HepG2 (cell line): ENCODE measurements at regions not wholly inside any gene's neighbourhood (a gene's known extent, or its start where the extent isn't known, plus 50 kb on each side); places are given as distances from the start of the nearest gene placed in this dataset.

Source experiments
- ATAC-seq: fragments of 200-7000 bp; cut with Tn5 transposase; 3 replicates; pipeline ENCODE4 v1.9.1; 2020; ENCODE audit warnings: mild to moderate bottlenecking, moderate library complexity
- BruUV-seq: library from RNA; stranded (reverse); fragments of 400-500 nt; replicated peaks from 2 replicates; lab custom pipeline; 2021; lab: Mats Ljungman, UMichigan
- CTCF ChIA-PET: fragments of 300-600 bp; formaldehyde crosslinking; extraction: SDS; loops from one replicate; lab custom pipeline; 2021; ENCODE audit warnings: low total read pairs, inconsistent platforms, low intra/inter-chr PET ratio; lab: Yijun Ruan, JAX
- POLR2A ChIA-PET: fragments of 350-600 bp; sonication (Branson Sonifier 250); formaldehyde crosslinking; loops from one replicate; lab custom pipeline; 2020; ENCODE audit warnings: antibody characterized with exemption, inconsistent platforms; lab: Yijun Ruan, JAX
- DNase-seq: peaks from one replicate; pipeline ENCODE4 v3.0.0-alpha.2; 2015; ENCODE audit warnings: low spot score
- FAIRE-seq: peaks from 3 replicates; lab custom pipeline; 2011; peaks lifted over from hg19 to GRCh38; lab: Jason Lieb, UNC
- H2AFZ ChIP-seq: one replicate; pipeline ENCODE4 v1.6.1; 2011; ENCODE audit warnings: low read length, inconsistent platforms
- H3K27ac ChIP-seq: fragments of 300-600 bp; 3 replicates; pipeline ENCODE4 v1.8.0; 2011; ENCODE audit warnings: mixed run types, mild to moderate bottlenecking, mixed read lengths, low read length, inconsistent platforms; ENCODE audit not compliant: insufficient read depth; ENCODE audit errors: extremely low read length
- H3K27me3 ChIP-seq, 2 experiments: fragments of 200-600 bp in 1 of 2; 2 replicates in 1 of 2; 3 replicates in 1 of 2; pipeline versions ENCODE4 v1.6.0 to v1.8.0; 2011; ENCODE audit warnings: low read length in 2 of 2, mild to moderate bottlenecking in 2 of 2, moderate library complexity in 2 of 2, inconsistent platforms in 1 of 2; ENCODE audit not compliant: insufficient read depth in 2 of 2, control insufficient read depth in 1 of 2
- H3K36me3 ChIP-seq, 2 experiments: fragments of 200-600 bp in 1 of 2; replicated peaks in 1 of 2; 2 replicates in 1 of 2; 3 replicates in 1 of 2; pipeline versions ENCODE4 v1.5.1 to v1.8.0; 2011; ENCODE audit warnings: low read length in 2 of 2, inconsistent platforms in 1 of 2; ENCODE audit not compliant: insufficient read depth in 2 of 2, control insufficient read depth in 1 of 2
- H3K4me1 ChIP-seq: 2 replicates; pipeline ENCODE4 v1.5.1; 2012; ENCODE audit warnings: low read length, inconsistent platforms; ENCODE audit not compliant: insufficient read depth
- H3K4me2 ChIP-seq: 2 replicates; pipeline ENCODE4 v1.6.0; 2011; ENCODE audit warnings: low read depth, low read length, inconsistent platforms
- H3K4me3 ChIP-seq, 3 experiments: fragments of 200-600 bp in 1 of 3; sonication (generic), shearing (Covaris generic) in 1 of 3; replicated peaks in 1 of 3; 2 replicates each; pipeline ENCODE4 v1.5.1; 2011 to 2016; ENCODE audit warnings: low read length in 3 of 3, inconsistent platforms in 2 of 3, low read depth in 2 of 3, mild to moderate bottlenecking in 2 of 3, control low read depth in 1 of 3, mixed read lengths in 1 of 3; ENCODE audit not compliant: insufficient read depth in 1 of 3
- H3K79me2 ChIP-seq: one replicate; pipeline ENCODE4 v1.6.1; 2011; ENCODE audit warnings: low read length, inconsistent platforms; ENCODE audit not compliant: insufficient read depth
- H3K9ac ChIP-seq: 2 replicates; pipeline ENCODE4 v1.6.0; 2011; ENCODE audit warnings: mild to moderate bottlenecking, low read depth, low read length, inconsistent platforms; ENCODE audit not compliant: insufficient read depth
- H3K9me3 ChIP-seq: 2 replicates; pipeline ENCODE4 v1.5.1; 2012; ENCODE audit warnings: mild to moderate bottlenecking, low read length
- H4K20me1 ChIP-seq: 2 replicates; pipeline ENCODE4 v1.6.0; 2011; ENCODE audit warnings: inconsistent platforms, mild to moderate bottlenecking, low read length, moderate library complexity; ENCODE audit not compliant: insufficient read depth
- ARNT2 ChIP-seq: sonication (generic); formaldehyde crosslinking; IDR thresholded peaks from 2 replicates; pipeline ENCODE4 v1.8.0; 2022; ENCODE audit warnings: mild to moderate bottlenecking, low read depth, missing genetic modification reagents, moderate library complexity
- ATM ChIP-seq: fragments of 450-650 bp; IDR thresholded peaks from 2 replicates; pipeline ENCODE4 v1.7.1; 2017; ENCODE audit warnings: mild to moderate bottlenecking, borderline replicate concordance
- GPN1 ChIP-seq: sonication (generic); formaldehyde crosslinking; IDR thresholded peaks from 2 replicates; pipeline ENCODE4 v1.5.1; 2020; ENCODE audit warnings: missing genetic modification reagents, borderline replicate concordance
- HOXA9 ChIP-seq: sonication (generic); formaldehyde crosslinking; IDR thresholded peaks from 2 replicates; pipeline ENCODE4 v1.8.1; 2022; ENCODE audit warnings: missing genetic modification reagents, mild to moderate bottlenecking, moderate library complexity, borderline replicate concordance
- KAT8 ChIP-seq: IDR thresholded peaks from 2 replicates; pipeline ENCODE4 v1.6.1; 2016; ENCODE audit warnings: missing genetic modification reagents, missing compliant biosample characterization
- KDM6A ChIP-seq: IDR thresholded peaks from 2 replicates; pipeline ENCODE4 v1.6.1; 2016; ENCODE audit warnings: low read depth
- KLF9 ChIP-seq: IDR thresholded peaks from 2 replicates; pipeline ENCODE4 v1.6.1; 2016; ENCODE audit warnings: low read depth
- SAP130 ChIP-seq: IDR thresholded peaks from 2 replicates; pipeline ENCODE4 v1.6.1; 2016; ENCODE audit warnings: low read depth
- SMYD3 ChIP-seq: sonication (generic); formaldehyde crosslinking; IDR thresholded peaks from 2 replicates; pipeline ENCODE4 v1.8.1; 2023; ENCODE audit warnings: mild to moderate bottlenecking, missing genetic modification reagents
- ZMYM2 ChIP-seq: sonication (generic); formaldehyde crosslinking; IDR thresholded peaks from 2 replicates; pipeline ENCODE4 v1.8.0; 2022; ENCODE audit warnings: mild to moderate bottlenecking, missing genetic modification reagents
- ZNF546 ChIP-seq: sonication (generic); formaldehyde crosslinking; conservative IDR thresholded peaks from 2 replicates; pipeline ENCODE4 v1.8.1; 2023; ENCODE audit warnings: mild to moderate bottlenecking, missing genetic modification reagents
- ZNF672 ChIP-seq: sonication (generic); formaldehyde crosslinking; IDR thresholded peaks from 2 replicates; pipeline ENCODE4 v1.8.1; 2022; ENCODE audit warnings: missing genetic modification reagents
- ZXDC ChIP-seq: sonication (generic); formaldehyde crosslinking; IDR thresholded peaks from 2 replicates; pipeline ENCODE4 v1.5.0; 2020; ENCODE audit warnings: mild to moderate bottlenecking, missing genetic modification reagents
- WGBS: methylation state at CpG from one replicate; pipeline ENCODE4 v1.1.6; 2017; ENCODE audit warnings: low lambda C conversion rate; 5-methylcytosine and 5-hydroxymethylcytosine counted together
- in situ Hi-C: cut with HindIII; loops from 2 replicates; pipeline ENCODE4 v1.10.0; 2017; ENCODE audit warnings: low pct_unique_long_range_greater_than_20kb; ENCODE audit not compliant: extremely low pct_ligation_motif_present
- intact Hi-C: fragments of 100-400 bp; cut with micrococcal nuclease; formaldehyde crosslinking; loops from one replicate; pipeline ENCODE4 v1.10.0; 2022; ENCODE audit not compliant: unreplicated experiment

DNA sequence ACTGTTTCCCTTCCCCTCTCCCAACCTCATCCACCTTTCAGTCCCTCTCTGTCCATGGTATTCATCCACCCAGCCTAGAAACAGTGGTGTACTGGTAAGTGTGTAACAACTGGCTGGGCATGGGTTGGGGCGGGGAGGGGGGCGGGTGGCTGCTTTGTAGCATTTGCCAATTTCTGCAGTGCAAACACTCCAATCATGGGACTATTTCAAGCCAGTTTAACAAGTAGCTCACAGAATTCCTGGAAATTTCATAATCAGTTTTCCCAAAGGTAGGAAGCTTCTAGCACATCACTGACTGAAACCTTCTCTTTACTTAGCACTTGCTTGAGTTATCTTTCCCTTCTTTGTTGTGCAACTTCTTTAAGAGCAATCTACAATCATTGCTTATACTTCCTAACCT lies 100.8 kb upstream of the WASF3 start:
- intact Hi-C loops: no loop called here
- Histone ChIP-seq H3K36me3 (no peaks in the 10 kb centered on the region), H3K79me2 (no peaks in the 10 kb centered on the region), H3K27ac (no peak overlapping the region), H3K4me1 (no peaks in the 10 kb centered on the region), H3K9me3 (no peaks in the 10 kb centered on the region), H3K4me3 (no peak overlapping the region), H3K27me3 (no peaks in the 10 kb centered on the region), H3K9ac (no peak overlapping the region), H3K4me2 (no peak overlapping the region), H2AFZ (no peak overlapping the region), H4K20me1 (no peaks in the 10 kb centered on the region)
- 0% methylated on average over 2 of the region's 2 CpGs for WGBS
- no peak for FAIRE-seq
- ChIA-PET POLR2A (no interaction called here), CTCF (no interaction called here)
- DNase-seq: no peak
- no peak for ATAC-seq
- in situ Hi-C loops: no loop called here
- BruUV-seq: no TSS peak
- TF ChIP-seq HOXA9 (no peak), ATM (no peak), KDM6A (CRISPR knock-in tag) (no peak), KAT8 (no peak), KLF9 (CRISPR knock-in tag) (no peak), ARNT2 (CRISPR knock-in tag) (no peak), SAP130 (CRISPR knock-in tag) (no peak), GPN1 (CRISPR knock-in tag) (no peak), ZNF546 (CRISPR knock-in tag) (no peak), ZNF672 (no peak), ZMYM2 (no peak), SMYD3 (no peak), ZXDC (CRISPR knock-in tag) (no peak)
